ENCODE measurements at regions not wholly inside any gene's neighbourhood (a gene's known extent, or its start where the extent isn't known, plus 50 kb on each side); places are given as distances from the start of the nearest gene placed in this dataset.

DNA sequence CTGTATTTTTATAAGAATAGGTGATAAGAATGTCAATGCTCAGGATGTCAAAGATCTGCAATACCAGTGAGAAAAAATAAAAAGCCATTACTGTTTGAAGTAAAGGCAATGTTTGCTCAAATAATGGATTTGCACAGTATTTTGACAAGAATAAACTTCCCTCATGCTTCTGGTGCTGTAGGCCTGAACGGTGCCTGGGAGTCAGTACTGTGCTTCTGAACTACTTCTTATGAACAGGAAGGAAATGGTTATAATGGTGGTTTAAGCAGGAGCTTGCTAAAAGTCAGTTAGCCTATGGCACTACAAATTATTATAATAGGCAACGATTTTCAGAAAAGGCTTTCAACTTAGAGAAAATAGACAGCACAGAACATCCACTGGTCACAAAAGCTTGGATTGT lies 548.3 kb upstream of the CDH18 start:
- H3K9me3 ChIP-seq = peaks cover 5% of the 10 kb centered on the region in 2 donors
- no peaks in the 10 kb centered on the region for H3K27me3 ChIP-seq
- no peaks in the 10 kb centered on the region for H3K4me1 ChIP-seq
- 40 to 59% methylated on average over 1 to 2 of the region's 2 CpGs for WGBS, 2 donors (ENCODE audit: low coverage in 1 of 2)
- no peak overlapping the region for H3K27ac ChIP-seq
- no peak overlapping the region for H3K4me3 ChIP-seq
- TF ChIP-seq EP300 (IDR thresholded peaks at IDR 0.05; ENCODE audit: low read depth) (no peak), POLR2A (IDR thresholded peaks at IDR 0.05) (no peak), POLR2AphosphoS5 (IDR thresholded peaks at IDR 0.05) (no peak)
- TF ChIP-seq, protein P1, sequence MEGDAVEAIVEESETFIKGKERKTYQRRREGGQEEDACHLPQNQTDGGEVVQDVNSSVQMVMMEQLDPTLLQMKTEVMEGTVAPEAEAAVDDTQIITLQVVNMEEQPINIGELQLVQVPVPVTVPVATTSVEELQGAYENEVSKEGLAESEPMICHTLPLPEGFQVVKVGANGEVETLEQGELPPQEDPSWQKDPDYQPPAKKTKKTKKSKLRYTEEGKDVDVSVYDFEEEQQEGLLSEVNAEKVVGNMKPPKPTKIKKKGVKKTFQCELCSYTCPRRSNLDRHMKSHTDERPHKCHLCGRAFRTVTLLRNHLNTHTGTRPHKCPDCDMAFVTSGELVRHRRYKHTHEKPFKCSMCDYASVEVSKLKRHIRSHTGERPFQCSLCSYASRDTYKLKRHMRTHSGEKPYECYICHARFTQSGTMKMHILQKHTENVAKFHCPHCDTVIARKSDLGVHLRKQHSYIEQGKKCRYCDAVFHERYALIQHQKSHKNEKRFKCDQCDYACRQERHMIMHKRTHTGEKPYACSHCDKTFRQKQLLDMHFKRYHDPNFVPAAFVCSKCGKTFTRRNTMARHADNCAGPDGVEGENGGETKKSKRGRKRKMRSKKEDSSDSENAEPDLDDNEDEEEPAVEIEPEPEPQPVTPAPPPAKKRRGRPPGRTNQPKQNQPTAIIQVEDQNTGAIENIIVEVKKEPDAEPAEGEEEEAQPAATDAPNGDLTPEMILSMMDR (IDR thresholded peaks at IDR 0.05) = no peak
- in situ Hi-C loops (cut with MboI; ENCODE audit: low pct_ligation_motif_present in 1 of 4, low pct_unique_long_range_greater_than_20kb in 1 of 4, low sequenced_read_pairs in 3 of 4) = no loop called here
- no peaks in the 10 kb centered on the region for H3K36me3 ChIP-seq
- intact Hi-C loops (cut with DNase I; ENCODE audit: low total_unique reads) = no loop called here
- DNase-seq = no peak

DNA sequence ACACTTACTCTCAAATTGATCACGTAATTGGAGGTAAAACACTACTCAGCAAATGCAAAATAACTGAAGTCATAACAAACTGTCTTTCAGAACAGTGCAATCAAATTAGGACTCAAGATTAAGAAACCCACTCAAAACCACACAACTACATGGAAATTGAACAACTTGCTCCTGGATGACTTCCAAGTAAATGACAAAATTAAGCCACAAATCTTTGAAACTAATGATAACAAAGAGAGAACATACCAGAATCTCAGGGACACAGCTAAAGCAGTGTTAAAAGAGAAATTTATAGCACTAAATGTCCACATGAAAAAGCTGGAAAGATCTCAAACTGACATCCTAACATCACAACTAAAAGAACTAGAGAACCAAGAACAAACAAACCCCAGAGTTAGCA lies 540.5 kb upstream of the CDH18 start:
- H3K4me1 ChIP-seq = no peaks in the 10 kb centered on the region
- TF ChIP-seq EP300 (IDR thresholded peaks at IDR 0.05; ENCODE audit: low read depth) (no peak), POLR2AphosphoS5 (IDR thresholded peaks at IDR 0.05) (no peak), POLR2A (IDR thresholded peaks at IDR 0.05) (no peak)
- TF ChIP-seq, protein P1 (IDR thresholded peaks at IDR 0.05) = no peak
- no peaks in the 10 kb centered on the region for H3K9me3 ChIP-seq
- H3K36me3 ChIP-seq = no peaks in the 10 kb centered on the region
- intact Hi-C loops (cut with DNase I; ENCODE audit: low total_unique reads) = no loop called here
- DNase-seq = no peak
- no peaks in the 10 kb centered on the region for H3K27me3 ChIP-seq
- no peak overlapping the region for H3K4me3 ChIP-seq
- WGBS, 2 donors (ENCODE audit: low coverage in 1 of 2) = 71% methylated on average over 1 of the region's 1 CpG
- in situ Hi-C loops (cut with MboI; ENCODE audit: low pct_ligation_motif_present in 1 of 4, low pct_unique_long_range_greater_than_20kb in 1 of 4, low sequenced_read_pairs in 3 of 4) = no loop called here
- no peak overlapping the region for H3K27ac ChIP-seq

DNA sequence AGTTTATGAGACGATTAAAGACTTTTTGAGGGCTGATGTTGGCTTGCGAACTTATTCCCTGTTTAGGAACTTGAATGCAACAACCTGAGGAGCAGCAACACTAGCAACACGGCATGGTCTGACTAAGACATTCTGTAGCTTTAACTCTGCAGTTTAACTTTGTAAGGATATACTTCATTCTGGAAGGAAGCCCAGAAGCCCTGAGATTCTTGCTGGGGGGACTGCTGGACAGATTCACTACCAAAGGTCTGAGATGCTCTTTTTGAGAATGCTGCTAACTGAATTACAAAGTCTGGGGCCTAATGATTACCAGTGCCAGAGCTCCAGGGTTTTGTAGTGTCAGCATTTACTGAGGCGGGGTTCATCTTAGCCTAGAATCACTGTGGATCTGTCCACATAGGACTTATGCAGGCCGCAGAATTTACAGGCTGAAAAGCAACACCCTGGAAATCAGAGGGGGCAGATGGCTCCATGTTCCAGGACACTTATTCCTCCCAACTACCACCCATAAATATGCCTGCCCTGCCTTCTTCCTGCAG lies 537.1 kb upstream of the CDH18 start:
- no peaks in the 10 kb centered on the region for H3K27me3 ChIP-seq
- no peaks in the 10 kb centered on the region for H3K9me3 ChIP-seq
- intact Hi-C loops (cut with DNase I; ENCODE audit: low total_unique reads) (no loop called here), in situ Hi-C loops (cut with MboI; ENCODE audit: low pct_ligation_motif_present in 1 of 4, low pct_unique_long_range_greater_than_20kb in 1 of 4, low sequenced_read_pairs in 3 of 4) (no loop called here)
- H3K4me3 ChIP-seq = no peak overlapping the region
- no peak for DNase-seq
- WGBS, 2 donors (ENCODE audit: low coverage in 1 of 2) = 80 to 84% methylated on average over 3 to 5 of the region's 5 CpGs
- TF ChIP-seq POLR2A (IDR thresholded peaks at IDR 0.05) (no peak), POLR2AphosphoS5 (IDR thresholded peaks at IDR 0.05) (no peak), EP300 (IDR thresholded peaks at IDR 0.05; ENCODE audit: low read depth) (no peak)
- TF ChIP-seq, protein P1 (IDR thresholded peaks at IDR 0.05) = no peak
- no peak overlapping the region for H3K27ac ChIP-seq
- H3K36me3 ChIP-seq = no peaks in the 10 kb centered on the region
- no peaks in the 10 kb centered on the region for H3K4me1 ChIP-seq

DNA sequence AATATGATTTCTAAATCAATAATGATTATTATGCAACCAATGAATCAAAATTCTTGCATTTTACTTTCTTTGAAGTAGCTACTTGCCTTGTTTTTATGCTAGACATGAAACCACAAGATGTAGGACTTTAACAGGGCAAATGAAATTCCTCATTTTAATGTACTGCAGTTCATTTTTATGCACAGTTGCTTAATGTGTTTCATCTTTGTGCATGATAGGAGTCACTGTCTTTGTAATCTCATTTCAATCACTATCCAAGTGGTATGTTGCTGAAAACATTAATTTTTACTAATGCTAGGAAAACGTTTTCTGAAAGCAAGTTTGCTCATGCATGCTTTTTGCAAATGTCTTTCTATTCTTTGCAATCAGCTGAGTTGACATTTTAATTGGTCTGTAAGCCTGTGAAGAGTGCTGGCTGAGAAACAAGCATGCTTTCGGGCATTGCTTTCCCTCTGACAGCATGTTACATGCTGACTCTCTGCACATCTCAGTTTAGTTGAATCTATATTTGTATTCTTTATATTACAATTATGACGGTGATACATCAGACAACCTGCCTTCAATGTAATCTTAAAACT lies 535.0 kb upstream of the CDH18 start:
- 24 to 38% methylated on average over 3 of the region's 3 CpGs for WGBS, 2 donors (ENCODE audit: low coverage in 1 of 2)
- in situ Hi-C loops (cut with MboI; ENCODE audit: low pct_ligation_motif_present in 1 of 4, low pct_unique_long_range_greater_than_20kb in 1 of 4, low sequenced_read_pairs in 3 of 4) (no loop called here), intact Hi-C loops (cut with DNase I; ENCODE audit: low total_unique reads) (no loop called here)
- Histone ChIP-seq H3K9me3 (no peaks in the 10 kb centered on the region), H3K27ac (no peak overlapping the region), H3K4me1 (no peaks in the 10 kb centered on the region), H3K27me3 (no peaks in the 10 kb centered on the region), H3K36me3 (no peaks in the 10 kb centered on the region), H3K4me3 (no peak overlapping the region)
- TF ChIP-seq POLR2AphosphoS5 (IDR thresholded peaks at IDR 0.05) = no peak
- TF ChIP-seq, protein P1 (IDR thresholded peaks at IDR 0.05) = no peak
- no peak for DNase-seq

All from transverse colon (tissue), 4 donors.